ENCODE measurements at regions not wholly inside any gene's neighbourhood (a gene's known extent, or its start where the extent isn't known, plus 50 kb on each side); places are given as distances from the start of the nearest gene placed in this dataset.

- TF ChIP-seq HNRNPLL (IDR thresholded peaks at IDR 0.05; ENCODE audit: low read depth, low read length, poor library complexity, severe bottlenecking) = no peak
- no peak for TF ChIP-seq NONO (IDR thresholded peaks at IDR 0.05; ENCODE audit: low read depth in 2 of 2, low read length in 1 of 2)
- no peak for TF ChIP-seq PTTG1 (tag; IDR thresholded peaks at IDR 0.05; ENCODE audit: low read depth)
- TF ChIP-seq ZNF511 (CRISPR knock-in tag; IDR thresholded peaks at IDR 0.05) = no peak
These were observed 121.7 kb upstream of the CAND1 start (continued) for GRCh38 chr12:67147447-67147846.

GRCh38 chr12:67148265-67148664 lies 120.9 kb upstream of the CAND1 start:
- no peak overlapping the region for H2AFZ ChIP-seq (ENCODE audit: low read depth, low read length)
- BruUV-seq (replicated peaks) = no TSS peak
- no peaks in the 10 kb centered on the region for H3K36me3 ChIP-seq (ENCODE audit: control insufficient read depth, insufficient read depth, low read length)
- H3K9ac ChIP-seq (ENCODE audit: insufficient read depth in 1 of 2, low read depth in 2 of 2, low read length in 2 of 2) = no peak overlapping the region
- WGBS (ENCODE audit: insufficient coverage, low coverage, missing lambda C conversion rate) = 0% methylated on average over 1 of the region's 1 CpG
- H3K27ac ChIP-seq (ENCODE audit: extremely low read depth, low read depth, low read length) = no peak overlapping the region
- H3K27me3 ChIP-seq (ENCODE audit: control insufficient read depth in 2 of 2, insufficient read depth in 2 of 2, low read length in 2 of 2) = no peaks in the 10 kb centered on the region
- in situ Hi-C loops (cut with MboI) (no loop called here), intact Hi-C loops (cut with micrococcal nuclease) (no loop called here)
- TF ChIP-seq ETV6 (IDR thresholded peaks at IDR 0.05; ENCODE audit: borderline replicate concordance in 1 of 2, low read depth in 2 of 2, low read length in 1 of 2) = no peak
- no peak for TF ChIP-seq ETV6 (CRISPR knock-in tag; IDR thresholded peaks at IDR 0.05; ENCODE audit: borderline replicate concordance)
- TF ChIP-seq IFI16 (CRISPR knock-in tag; IDR thresholded peaks at IDR 0.05) = no peak
- no peak for TF ChIP-seq CHCHD3 (CRISPR knock-in tag; IDR thresholded peaks at IDR 0.05)
- TF ChIP-seq SMAD3 (CRISPR knock-in tag; conservative IDR thresholded peaks at IDR 0.05) = no peak
- no peak for TF ChIP-seq MXD1 (CRISPR knock-in tag; IDR thresholded peaks at IDR 0.05; ENCODE audit: borderline replicate concordance, poor library complexity, severe bottlenecking)
- TF ChIP-seq ETS2 (tag; IDR thresholded peaks at IDR 0.05; ENCODE audit: borderline replicate concordance, poor library complexity, severe bottlenecking) = no peak
- no peak for TF ChIP-seq SPI1 (IDR thresholded peaks at IDR 0.05; ENCODE audit: borderline replicate concordance, low read depth, low read length)
- TF ChIP-seq MCM3 (IDR thresholded peaks at IDR 0.05) = no peak
- TF ChIP-seq NR2F6 (CRISPR knock-in tag; IDR thresholded peaks at IDR 0.05) = no peak
- TF ChIP-seq HMGXB4 (CRISPR knock-in tag; IDR thresholded peaks at IDR 0.05) = no peak
- TF ChIP-seq FOXJ3 (CRISPR knock-in tag; IDR thresholded peaks at IDR 0.05) = no peak
- no peak for TF ChIP-seq ZNF239 (CRISPR knock-in tag; IDR thresholded peaks at IDR 0.05)
- no peak for TF ChIP-seq ATF1 (CRISPR knock-in tag; IDR thresholded peaks at IDR 0.05)
- no peak for TF ChIP-seq ATF1 (tag; IDR thresholded peaks at IDR 0.05)
- no peak for TF ChIP-seq KLF16 (IDR thresholded peaks at IDR 0.05)
- TF ChIP-seq ZNF311 (CRISPR knock-in tag; IDR thresholded peaks at IDR 0.05) = no peak
- no peak for TF ChIP-seq ZNF140 (CRISPR knock-in tag; IDR thresholded peaks at IDR 0.05)
- no peak for TF ChIP-seq CBX5 (IDR thresholded peaks at IDR 0.05; ENCODE audit: borderline replicate concordance, low read depth)
- no peak for TF ChIP-seq FOXJ2 (tag; IDR thresholded peaks at IDR 0.05)
- no peaks in the 10 kb centered on the region for H3K9me3 ChIP-seq (replicated peaks; ENCODE audit: control insufficient read depth, insufficient read depth, low read depth, low read length)
- no peaks in the 10 kb centered on the region for H4K20me1 ChIP-seq (replicated peaks; ENCODE audit: control insufficient read depth, insufficient read depth, low read length)
- no peaks in the 10 kb centered on the region for H3K79me2 ChIP-seq (ENCODE audit: control insufficient read depth, insufficient read depth, low read length)
- H3K4me2 ChIP-seq (ENCODE audit: insufficient read depth, low read length) = no peak overlapping the region
- FAIRE-seq = no peak
- no peak for ATAC-seq
- CTCF ChIA-PET (ENCODE audit: low intra/inter-chr PET ratio) = no interaction called here
- no peaks in the 10 kb centered on the region for H3K4me1 ChIP-seq (replicated peaks in 1 of 2; ENCODE audit: control insufficient read depth in 2 of 2, insufficient read depth in 2 of 2, low read length in 2 of 2)
- no peaks in the 10 kb centered on the region for H3K9me1 ChIP-seq (ENCODE audit: control insufficient read depth, insufficient read depth, low read length)
- H3K4me3 ChIP-seq = no peak overlapping the region
- POLR2A ChIA-PET = no interaction called here
- DNase-seq (ENCODE audit: extremely low read depth in 1 of 4, low spot score in 3 of 4) = no peak

All from K562 (cell line).